ENCODE measurements at regions not wholly inside any gene's neighbourhood (a gene's known extent, or its start where the extent isn't known, plus 50 kb on each side); places are given as distances from the start of the nearest gene placed in this dataset.

GRCh38 chr22:27008454-27008853 lies 351.1 kb downstream of the MIAT start:
- Histone ChIP-seq H3K4me2 (ENCODE audit: insufficient read depth, insufficient read length, low read length) (no peak overlapping the region), H3K9ac (ENCODE audit: extremely low read depth, insufficient read length, low read length) (no peak overlapping the region), H3K4ac (ENCODE audit: low read depth, low read length) (no peak overlapping the region), H2BK20ac (ENCODE audit: low read depth, low read length, poor library complexity, severe bottlenecking) (no peak overlapping the region), H3K79me2 (ENCODE audit: insufficient read depth, low read length) (no peaks in the 10 kb centered on the region), H2BK15ac (ENCODE audit: low read depth, low read length) (no peak overlapping the region), H2AK5ac (ENCODE audit: insufficient read length, low read length) (no peak overlapping the region), H3K56ac (ENCODE audit: insufficient read length, low read depth, low read length) (no peak overlapping the region), H3K18ac (ENCODE audit: insufficient read length, low read depth, low read length) (no peak overlapping the region), H3K79me1 (ENCODE audit: insufficient read depth, low read depth, low read length, poor library complexity, severe bottlenecking) (no peaks in the 10 kb centered on the region), H4K20me1 (ENCODE audit: control insufficient read depth, insufficient read depth, insufficient read length) (no peaks in the 10 kb centered on the region), H2BK12ac (ENCODE audit: insufficient read length, low read depth, low read length) (no peak overlapping the region), H3K4me1 (ENCODE audit: insufficient read depth, low read length) (no peaks in the 10 kb centered on the region), H3T11ph (ENCODE audit: low read length) (no peak overlapping the region), H4K5ac (ENCODE audit: insufficient read length, low read depth, low read length) (no peak overlapping the region), H3K9me3 (ENCODE audit: control insufficient read depth, low read depth, low read length) (no peaks in the 10 kb centered on the region), H2AFZ (ENCODE audit: low read length) (no peak overlapping the region), H3K27ac (ENCODE audit: insufficient read length, low read depth, low read length) (no peak overlapping the region), H3K23me2 (ENCODE audit: insufficient read length, low read depth, low read length, poor library complexity, severe bottlenecking) (no peaks in the 10 kb centered on the region), H4K8ac (replicated peaks; ENCODE audit: insufficient read length, low read depth, low read length) (no peak overlapping the region), H2BK5ac (ENCODE audit: insufficient read length, low read length) (no peak overlapping the region), H3K27me3 (ENCODE audit: insufficient read depth, low read length) (no peaks in the 10 kb centered on the region), H3K14ac (ENCODE audit: insufficient read depth, low read length) (no peak overlapping the region), H3K23ac (ENCODE audit: insufficient read length, low read depth, low read length) (no peak overlapping the region), H2BK120ac (ENCODE audit: low read depth, low read length, poor library complexity, severe bottlenecking) (no peak overlapping the region), H4K91ac (ENCODE audit: insufficient read length, low read depth, low read length) (no peak overlapping the region)
- Mint-ChIP-seq H3K4me3 (no peak overlapping the region), H3K27me3 (ENCODE audit: low read depth) (no peaks in the 10 kb centered on the region; the same call in none of the 2 replicates), H3K9me3 (no peaks in the 10 kb centered on the region), H3K27ac (no peak overlapping the region), H3K4me1 (peaks cover 12% of the 10 kb centered on the region in 2 experiments), H3K36me3 (ENCODE audit: insufficient read depth in 1 of 3, low read depth in 3 of 3) (no peaks in the 10 kb centered on the region)
- TF ChIP-seq CTCF (conservative IDR thresholded peaks at IDR 0.05): no peak
- no peak for DNase-seq
- WGBS (ENCODE audit: extremely low coverage, insufficient read length, low lambda C conversion rate): 100% methylated on average over 1 of the region's 1 CpG
